Peyer's patch (tissue), 4 donors: ENCODE measurements at regions not wholly inside any gene's neighbourhood (a gene's known extent, or its start where the extent isn't known, plus 50 kb on each side); places are given as distances from the start of the nearest gene placed in this dataset.

Experiments used
- DNase-seq, 3 donors: peaks; one replicate each; pipeline ENCODE4 v3.0.0-alpha.2; 2017 to 2019
- H3K27ac ChIP-seq, 4 donors: fragments of 200-600 bp; sonication (generic); one replicate each; pipeline ENCODE4 v1.5.1; 2016 to 2019
- H3K27me3 ChIP-seq, 2 donors: fragments of 200-600 bp; sonication (generic); one replicate each; pipeline ENCODE4 v1.5.1; 2019
- H3K36me3 ChIP-seq, 3 donors: fragments of 200-600 bp; sonication (generic); one replicate each; pipeline ENCODE4 v1.5.1; 2016 to 2019
- H3K4me1 ChIP-seq, 4 donors: fragments of 200-600 bp; sonication (generic); one replicate each; pipeline ENCODE4 v1.5.1; 2016 to 2019
- H3K4me3 ChIP-seq, 4 donors: fragments of 200-600 bp; sonication (generic); 1 replicate in 3 of 4; 2 replicates in 1 of 4; pipeline ENCODE4 v1.5.1; 2016 to 2019; ENCODE audit warnings: mild to moderate bottlenecking in 1 of 4
- H3K9me3 ChIP-seq, 4 donors: fragments of 200-600 bp; sonication (generic); one replicate each; pipeline ENCODE4 v1.5.1; 2016 to 2019; ENCODE audit warnings: mild to moderate bottlenecking in 1 of 4
- POLR2A ChIP-seq, 2 donors: fragments of 450-650 bp; IDR thresholded peaks; one replicate each; pipeline ENCODE4 v1.5.1; 2017; ENCODE audit warnings: antibody characterized with exemption in 2 of 2, mild to moderate bottlenecking in 2 of 2, moderate library complexity in 2 of 2
- TF ChIP-seq, protein P1 (sequence below), 6 experiments: fragments of 450-650 bp in 4 of 6; fragments of 200-600 bp in 2 of 6; sonication (generic) in 1 of 6; IDR thresholded peaks; one replicate each; pipeline ENCODE4 v1.5.1; 2017 to 2019; ENCODE audit warnings: antibody characterized with exemption in 6 of 6, mild to moderate bottlenecking in 3 of 6, moderate library complexity in 1 of 6

- TF ChIP-seq, protein P1, sequence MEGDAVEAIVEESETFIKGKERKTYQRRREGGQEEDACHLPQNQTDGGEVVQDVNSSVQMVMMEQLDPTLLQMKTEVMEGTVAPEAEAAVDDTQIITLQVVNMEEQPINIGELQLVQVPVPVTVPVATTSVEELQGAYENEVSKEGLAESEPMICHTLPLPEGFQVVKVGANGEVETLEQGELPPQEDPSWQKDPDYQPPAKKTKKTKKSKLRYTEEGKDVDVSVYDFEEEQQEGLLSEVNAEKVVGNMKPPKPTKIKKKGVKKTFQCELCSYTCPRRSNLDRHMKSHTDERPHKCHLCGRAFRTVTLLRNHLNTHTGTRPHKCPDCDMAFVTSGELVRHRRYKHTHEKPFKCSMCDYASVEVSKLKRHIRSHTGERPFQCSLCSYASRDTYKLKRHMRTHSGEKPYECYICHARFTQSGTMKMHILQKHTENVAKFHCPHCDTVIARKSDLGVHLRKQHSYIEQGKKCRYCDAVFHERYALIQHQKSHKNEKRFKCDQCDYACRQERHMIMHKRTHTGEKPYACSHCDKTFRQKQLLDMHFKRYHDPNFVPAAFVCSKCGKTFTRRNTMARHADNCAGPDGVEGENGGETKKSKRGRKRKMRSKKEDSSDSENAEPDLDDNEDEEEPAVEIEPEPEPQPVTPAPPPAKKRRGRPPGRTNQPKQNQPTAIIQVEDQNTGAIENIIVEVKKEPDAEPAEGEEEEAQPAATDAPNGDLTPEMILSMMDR (IDR thresholded peaks at IDR 0.05): no peak
- TF ChIP-seq POLR2A (IDR thresholded peaks at IDR 0.05): no peak
- no peaks in the 10 kb centered on the region for H3K36me3 ChIP-seq
- H3K27me3 ChIP-seq: no peaks in the 10 kb centered on the region
- peaks cover 0 to 4% (median 2%) of the 10 kb centered on the region in 4 donors for H3K9me3 ChIP-seq
- no peak overlapping the region for H3K27ac ChIP-seq
- no peak for DNase-seq
- no peak overlapping the region for H3K4me3 ChIP-seq
- no peaks in the 10 kb centered on the region for H3K4me1 ChIP-seq
Observed at GRCh38 chr14:76666746-76667145, 94.5 kb upstream of the VASH1 start.

- no peak for DNase-seq
- H3K27ac ChIP-seq: no peak overlapping the region
- H3K9me3 ChIP-seq: peaks cover 0 to 4% (median 2%) of the 10 kb centered on the region in 4 donors
- no peaks in the 10 kb centered on the region for H3K4me1 ChIP-seq
- no peaks in the 10 kb centered on the region for H3K27me3 ChIP-seq
- H3K36me3 ChIP-seq: no peaks in the 10 kb centered on the region
- H3K4me3 ChIP-seq: no peak overlapping the region
- TF ChIP-seq, protein P1 (IDR thresholded peaks at IDR 0.05): no peak
- TF ChIP-seq POLR2A (IDR thresholded peaks at IDR 0.05): no peak
Observed at GRCh38 chr14:76669770-76670169, 91.5 kb upstream of the VASH1 start.

GRCh38 chr14:76672123-76672522 is 89.1 kb upstream of the VASH1 start:
- TF ChIP-seq, protein P1 (IDR thresholded peaks at IDR 0.05): no peak
- no peak for TF ChIP-seq POLR2A (IDR thresholded peaks at IDR 0.05)
- no peaks in the 10 kb centered on the region for H3K27me3 ChIP-seq
- no peak for DNase-seq
- peaks cover 0 to 4% (median 2%) of the 10 kb centered on the region in 4 donors for H3K9me3 ChIP-seq
- H3K4me1 ChIP-seq: no peaks in the 10 kb centered on the region
- no peaks in the 10 kb centered on the region for H3K36me3 ChIP-seq
- H3K27ac ChIP-seq: no peak overlapping the region
- H3K4me3 ChIP-seq: no peak overlapping the region

DNA sequence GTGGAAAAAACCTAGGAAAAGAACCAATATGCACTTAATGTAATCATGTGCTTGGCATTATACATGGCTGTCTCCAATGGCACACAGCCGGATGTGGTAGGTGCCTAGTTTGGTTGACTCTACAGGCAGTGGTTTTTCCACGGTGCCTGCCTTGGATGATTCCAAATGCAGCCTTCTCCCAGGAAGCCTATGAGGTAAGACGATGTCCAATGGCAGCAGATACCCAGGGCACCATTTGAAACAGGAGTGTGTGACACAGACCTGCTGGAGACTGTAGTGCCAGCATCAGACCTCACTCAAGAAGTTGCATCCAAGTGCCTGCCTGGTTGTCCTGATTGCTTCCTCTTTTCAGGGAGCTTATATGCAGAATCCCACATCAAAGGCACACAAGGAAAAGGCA is 88.0 kb upstream of the VASH1 start:
- no peak for TF ChIP-seq POLR2A (IDR thresholded peaks at IDR 0.05)
- TF ChIP-seq, protein P1 (IDR thresholded peaks at IDR 0.05): no peak
- Histone ChIP-seq H3K9me3 (peaks cover 0 to 4% (median 2%) of the 10 kb centered on the region in 4 donors), H3K4me3 (no peak overlapping the region), H3K27me3 (no peaks in the 10 kb centered on the region), H3K4me1 (no peaks in the 10 kb centered on the region), H3K27ac (no peak overlapping the region), H3K36me3 (no peaks in the 10 kb centered on the region)
- DNase-seq: no peak

DNA sequence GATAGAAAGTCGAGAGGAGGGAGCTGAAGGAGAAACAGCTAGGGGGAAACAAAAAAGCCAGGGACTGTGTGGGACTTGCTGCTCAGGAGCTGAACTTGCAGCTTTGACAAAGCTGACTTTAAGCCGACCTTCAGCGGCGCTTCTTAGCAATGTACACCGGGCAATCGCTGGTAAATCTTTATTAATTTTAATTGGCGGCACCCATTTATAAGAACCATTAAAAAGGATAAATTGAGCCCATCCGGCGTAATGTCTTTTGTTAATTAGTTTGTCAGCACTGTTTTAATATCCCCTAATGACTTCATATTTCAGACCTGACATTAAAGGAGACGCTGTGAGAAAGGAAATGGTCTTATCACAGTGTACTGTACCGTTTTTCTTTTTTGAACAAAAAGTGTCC is 86.2 kb upstream of the VASH1 start:
- Histone ChIP-seq H3K36me3 (no peaks in the 10 kb centered on the region), H3K27ac (no peak overlapping the region), H3K9me3 (no peaks in the 10 kb centered on the region), H3K27me3 (no peaks in the 10 kb centered on the region), H3K4me1 (no peaks in the 10 kb centered on the region), H3K4me3 (no peak overlapping the region)
- TF ChIP-seq, protein P1 (IDR thresholded peaks at IDR 0.05): no peak
- TF ChIP-seq POLR2A (IDR thresholded peaks at IDR 0.05): no peak
- no peak for DNase-seq

DNA sequence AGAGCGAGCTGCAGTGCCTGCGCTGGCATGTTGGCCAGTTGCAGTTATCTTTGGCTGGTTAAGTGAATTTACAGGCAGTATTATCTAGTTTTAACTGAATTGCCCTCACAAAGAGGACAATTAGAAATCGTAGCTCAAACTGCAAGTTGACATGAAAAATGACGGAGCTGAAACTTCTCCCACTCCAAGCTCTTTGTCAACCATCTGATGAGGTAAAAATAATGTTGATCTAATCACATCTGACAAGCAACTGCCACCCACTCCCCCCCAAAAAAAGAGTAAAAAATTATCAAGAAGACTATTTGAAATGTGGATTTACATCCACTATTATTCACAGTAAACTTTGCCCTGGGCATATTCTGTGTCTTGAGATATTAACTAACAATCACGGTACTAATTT is 84.7 kb upstream of the VASH1 start:
- TF ChIP-seq POLR2A (IDR thresholded peaks at IDR 0.05): no peak
- TF ChIP-seq, protein P1 (IDR thresholded peaks at IDR 0.05): no peak
- no peak for DNase-seq
- Histone ChIP-seq H3K4me3 (no peak overlapping the region), H3K27me3 (no peaks in the 10 kb centered on the region), H3K9me3 (no peaks in the 10 kb centered on the region), H3K36me3 (no peaks in the 10 kb centered on the region), H3K27ac (no peak overlapping the region), H3K4me1 (no peaks in the 10 kb centered on the region)
